HUES64 (cell line): ENCODE measurements at regions not wholly inside any gene's neighbourhood (a gene's known extent, or its start where the extent isn't known, plus 50 kb on each side); places are given as distances from the start of the nearest gene placed in this dataset.
"Not testable (repeated sequence)": the region's sequence is repeated elsewhere in the genome, so short reads cannot be mapped to it uniquely, and the experiment has no call there.

Source experiments
- H3K27ac ChIP-seq: 2 replicates; pipeline ENCODE4 v1.7.0; 2013; ENCODE audit warnings: low read depth, low read length, inconsistent platforms
- H3K27me3 ChIP-seq: 2 replicates; pipeline ENCODE4 v1.6.1; 2013; ENCODE audit warnings: mild to moderate bottlenecking, low read length; ENCODE audit not compliant: insufficient read depth
- H3K36me3 ChIP-seq: 2 replicates; pipeline ENCODE4 v1.6.1; 2013; ENCODE audit warnings: mild to moderate bottlenecking, low read length; ENCODE audit not compliant: insufficient read depth
- H3K4me1 ChIP-seq: 2 replicates; pipeline ENCODE4 v1.6.1; 2013; ENCODE audit warnings: mild to moderate bottlenecking, low read length, moderate library complexity; ENCODE audit not compliant: insufficient read depth
- H3K4me3 ChIP-seq: 2 replicates; pipeline ENCODE4 v1.5.1; 2013; ENCODE audit warnings: mild to moderate bottlenecking, low read length, moderate library complexity
- H3K9ac ChIP-seq: 2 replicates; pipeline ENCODE4 v1.6.1; 2013; ENCODE audit warnings: mild to moderate bottlenecking, low read depth, low read length
- H3K9me3 ChIP-seq: 2 replicates; pipeline ENCODE4 v1.6.1; 2013; ENCODE audit warnings: low read depth, low read length; ENCODE audit not compliant: insufficient read depth
- WGBS: fragments of 150-250, 120-280 bp; methylation state at CpG from one replicate; pipeline ENCODE4 v1.1.7; 2013; ENCODE audit warnings: missing lambda C conversion rate; 5-methylcytosine and 5-hydroxymethylcytosine counted together

DNA sequence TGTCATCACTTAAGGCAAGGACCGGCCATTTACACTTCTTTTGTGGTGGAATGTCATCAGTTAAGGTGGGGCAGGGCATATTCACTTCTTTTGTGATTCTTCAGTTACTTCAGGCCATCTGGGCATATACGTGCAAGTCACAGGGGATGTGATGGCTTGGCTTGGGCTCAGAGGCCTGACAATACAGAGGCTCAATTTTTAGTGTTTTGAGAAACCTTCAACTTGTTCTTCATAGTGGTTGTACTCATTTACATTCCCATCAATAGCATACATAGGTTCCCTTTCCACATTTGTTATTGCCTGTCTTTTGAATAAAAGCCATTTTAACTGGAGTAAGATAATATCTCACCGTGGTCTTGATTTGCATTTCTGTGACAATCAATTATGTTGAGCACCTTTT is 366.8 kb upstream of the KIF2B start:
- 27% methylated on average over 1 of the region's 3 CpGs for WGBS
- not testable (repeated sequence) for H3K36me3 ChIP-seq, H3K4me3 ChIP-seq, H3K27me3 ChIP-seq, H3K9ac ChIP-seq
- H3K4me1 ChIP-seq = peaks cover 22% of the 10 kb centered on the region
- peak overlapping the region; percentile 85; the same call in 1 of the 2 replicates for H3K27ac ChIP-seq
- peaks cover 28% of the 10 kb centered on the region for H3K9me3 ChIP-seq

DNA sequence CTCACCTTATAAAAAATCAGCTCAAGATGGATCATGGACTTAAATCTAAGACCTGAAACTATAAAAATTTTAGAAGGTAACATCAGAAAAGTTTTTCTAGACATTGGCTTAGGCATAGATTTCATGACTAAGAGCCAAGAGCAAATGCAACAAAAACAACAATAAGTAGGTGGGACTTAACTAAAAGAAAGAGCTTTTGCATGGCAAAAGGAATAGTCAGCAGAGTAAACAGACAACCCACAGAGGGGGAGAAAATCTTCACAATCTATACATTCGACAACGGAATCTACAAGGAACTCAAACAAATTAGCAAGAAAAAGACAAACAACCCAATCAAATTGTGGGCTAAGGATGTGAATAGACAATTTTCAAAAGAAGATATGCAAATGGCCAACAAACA is 368.4 kb upstream of the KIF2B start:
- peaks cover 20% of the 10 kb centered on the region for H3K9me3 ChIP-seq
- no peak overlapping the region for H3K4me3 ChIP-seq
- no peaks in the 10 kb centered on the region for H3K27me3 ChIP-seq
- H3K4me1 ChIP-seq = peaks cover 22% of the 10 kb centered on the region
- no peaks in the 10 kb centered on the region for H3K36me3 ChIP-seq
- no peak overlapping the region for H3K9ac ChIP-seq
- WGBS = no CpG with 5 or more reads among the region's 2 CpGs
- H3K27ac ChIP-seq = peak overlapping the region; percentile 85; the same call in 1 of the 2 replicates

DNA sequence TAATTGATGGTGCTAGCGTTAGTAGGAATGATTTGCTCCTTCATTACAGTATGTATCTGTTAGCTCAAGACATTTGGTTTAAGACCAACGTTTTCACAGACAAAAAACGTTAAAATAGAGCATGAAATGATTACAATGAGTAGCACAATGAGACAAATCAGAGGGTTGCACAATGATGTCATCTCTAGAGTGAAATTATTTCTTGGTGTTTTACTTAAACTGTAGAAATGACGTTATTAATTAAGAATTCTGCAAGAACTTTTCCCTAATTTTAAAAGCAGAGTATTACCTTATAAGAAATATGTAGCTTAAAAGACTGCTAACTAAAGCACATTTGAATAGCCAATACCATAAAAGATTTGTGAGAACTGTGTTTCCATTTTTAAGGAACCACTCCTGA is 373.4 kb upstream of the KIF2B start:
- no peaks in the 10 kb centered on the region for H3K27me3 ChIP-seq
- 97% methylated on average over 3 of the region's 4 CpGs for WGBS
- no peaks in the 10 kb centered on the region for H3K9me3 ChIP-seq
- H3K4me3 ChIP-seq = no peak overlapping the region
- peaks cover 8% of the 10 kb centered on the region for H3K4me1 ChIP-seq
- no peaks in the 10 kb centered on the region for H3K36me3 ChIP-seq
- H3K9ac ChIP-seq = no peak overlapping the region
- no peak overlapping the region for H3K27ac ChIP-seq

DNA sequence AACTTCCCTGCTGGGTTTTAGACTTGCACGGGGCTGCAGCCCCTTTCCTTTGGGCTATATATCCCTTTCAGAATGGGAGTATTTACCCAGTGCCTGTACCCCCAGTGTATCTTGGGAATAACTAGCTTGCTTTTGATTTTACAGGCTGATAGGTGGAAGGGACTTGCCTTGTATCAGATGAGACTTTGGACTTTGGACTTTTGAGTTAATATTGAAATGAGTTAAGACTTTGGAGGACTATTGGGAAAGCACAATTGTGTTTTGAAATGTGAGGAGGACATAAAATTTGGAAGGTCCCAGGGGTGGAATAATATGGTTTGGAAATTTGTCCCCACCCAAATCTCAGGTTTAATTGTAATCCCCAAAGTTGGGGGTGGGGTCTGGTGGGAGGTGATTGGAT is 393.8 kb upstream of the KIF2B start:
- peaks cover 23% of the 10 kb centered on the region for H3K9me3 ChIP-seq

GRCh38 chr17:53426505-53426904 is 396.2 kb upstream of the KIF2B start:
- 96% methylated on average over 3 of the region's 3 CpGs for WGBS
- Histone ChIP-seq H3K4me1 (peaks cover 17% of the 10 kb centered on the region), H3K27me3 (no peaks in the 10 kb centered on the region), H3K36me3 (no peaks in the 10 kb centered on the region; the same call in 1 of the 2 replicates), H3K27ac (no peak overlapping the region), H3K9me3 (peaks cover 23% of the 10 kb centered on the region), H3K4me3 (no peak overlapping the region), H3K9ac (no peak overlapping the region)

More for the DNA sequence above, 393.8 kb upstream of the KIF2B start:
- H3K4me1 ChIP-seq = peaks cover 17% of the 10 kb centered on the region
- H3K27me3 ChIP-seq = no peaks in the 10 kb centered on the region
- WGBS = 93% methylated on average over 1 of the region's 1 CpG
- no peak overlapping the region for H3K27ac ChIP-seq
- no peaks in the 10 kb centered on the region; the same call in 1 of the 2 replicates for H3K36me3 ChIP-seq
- no peak overlapping the region for H3K4me3 ChIP-seq
- no peak overlapping the region for H3K9ac ChIP-seq

- no peak overlapping the region for H3K9ac ChIP-seq
- no peaks in the 10 kb centered on the region for H3K27me3 ChIP-seq
- H3K27ac ChIP-seq = no peak overlapping the region
- H3K4me3 ChIP-seq = no peak overlapping the region
- H3K9me3 ChIP-seq = peaks cover 23% of the 10 kb centered on the region
- 97% methylated on average over 4 of the region's 4 CpGs for WGBS
- H3K36me3 ChIP-seq = no peaks in the 10 kb centered on the region
- H3K4me1 ChIP-seq = peaks cover 9% of the 10 kb centered on the region
Observed at GRCh38 chr17:53420035-53420641, 402.6 kb upstream of the KIF2B start.

DNA sequence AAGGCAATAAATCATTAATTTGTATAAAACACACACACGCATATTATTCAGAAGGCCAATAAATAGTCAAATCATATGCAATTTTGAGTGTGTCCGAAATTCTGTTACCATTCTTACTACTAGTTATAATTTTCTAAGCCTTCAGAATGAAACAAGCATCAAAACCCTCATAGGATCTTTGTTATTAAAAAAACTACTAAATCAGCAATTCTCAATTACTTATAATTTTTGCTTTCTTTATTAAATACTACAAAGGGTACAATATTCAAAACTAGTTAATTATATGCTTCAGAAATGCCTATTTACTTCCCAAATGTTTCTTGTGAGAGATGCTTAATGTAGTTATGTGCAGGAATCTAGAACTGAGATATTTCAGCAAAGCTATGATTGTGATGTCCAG is 413.1 kb upstream of the KIF2B start:
- H3K27ac ChIP-seq = no peak overlapping the region
- no peaks in the 10 kb centered on the region for H3K4me1 ChIP-seq
- H3K9ac ChIP-seq = no peak overlapping the region
- H3K9me3 ChIP-seq = peaks cover 26% of the 10 kb centered on the region
- WGBS = 93% methylated on average over 2 of the region's 2 CpGs
- H3K4me3 ChIP-seq = no peak overlapping the region
- H3K36me3 ChIP-seq = no peaks in the 10 kb centered on the region
- H3K27me3 ChIP-seq = no peaks in the 10 kb centered on the region

- Histone ChIP-seq H3K36me3 (no peaks in the 10 kb centered on the region), H3K4me3 (no peak overlapping the region), H3K27ac (no peak overlapping the region), H3K27me3 (no peaks in the 10 kb centered on the region), H3K9ac (no peak overlapping the region), H3K9me3 (peaks cover 38% of the 10 kb centered on the region), H3K4me1 (no peaks in the 10 kb centered on the region)
- 97% methylated on average over 4 of the region's 4 CpGs for WGBS
Observed at GRCh38 chr17:53406907-53407306, 415.8 kb upstream of the KIF2B start.

DNA sequence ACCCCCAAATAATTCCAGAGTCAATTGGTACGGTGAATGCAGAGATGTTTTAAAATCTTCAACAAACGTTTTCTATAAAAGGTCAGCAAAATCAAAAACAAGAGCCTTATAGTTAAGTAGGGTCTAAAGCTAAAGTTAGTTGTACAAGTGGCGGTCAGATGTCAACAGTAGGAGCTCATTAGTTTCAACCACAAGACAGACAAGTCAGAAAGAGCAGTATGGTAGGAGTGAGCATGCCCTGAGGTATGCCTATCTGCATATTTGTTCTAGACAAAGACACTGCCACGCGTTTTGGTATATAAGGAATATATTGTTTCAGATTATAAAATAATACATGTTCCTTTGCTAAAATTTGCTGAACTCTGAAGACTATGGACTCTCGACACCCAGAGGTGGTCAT is 431.5 kb upstream of the KIF2B start:
- Histone ChIP-seq H3K27me3 (no peaks in the 10 kb centered on the region), H3K27ac (no peak overlapping the region), H3K36me3 (no peaks in the 10 kb centered on the region), H3K9me3 (no peaks in the 10 kb centered on the region), H3K9ac (no peak overlapping the region), H3K4me3 (no peak overlapping the region), H3K4me1 (no peaks in the 10 kb centered on the region)
- WGBS = 100% methylated on average over 1 of the region's 6 CpGs

GRCh38 chr17:53390575-53390974 is 432.2 kb upstream of the KIF2B start:
- Histone ChIP-seq H3K27me3 (no peaks in the 10 kb centered on the region), H3K36me3 (no peaks in the 10 kb centered on the region), H3K9me3 (no peaks in the 10 kb centered on the region), H3K27ac (no peak overlapping the region), H3K4me3 (no peak overlapping the region), H3K9ac (no peak overlapping the region), H3K4me1 (no peaks in the 10 kb centered on the region)
- WGBS = 83% methylated on average over 2 of the region's 2 CpGs

- Histone ChIP-seq H3K27me3 (no peaks in the 10 kb centered on the region), H3K4me3 (no peak overlapping the region), H3K4me1 (no peaks in the 10 kb centered on the region; the same call in 1 of the 2 replicates), H3K36me3 (no peaks in the 10 kb centered on the region), H3K27ac (no peak overlapping the region), H3K9me3 (no peaks in the 10 kb centered on the region), H3K9ac (no peak overlapping the region)
- 70% methylated on average over 2 of the region's 3 CpGs for WGBS
Observed at GRCh38 chr17:53387745-53388144, 435.0 kb upstream of the KIF2B start.

- 92% methylated on average over 3 of the region's 3 CpGs for WGBS
- no peaks in the 10 kb centered on the region for H3K9me3 ChIP-seq
Observed at GRCh38 chr17:53353919-53354351, 468.8 kb upstream of the KIF2B start.

More at GRCh38 chr17:53353919-53354351, 468.8 kb upstream of the KIF2B start:
- no peaks in the 10 kb centered on the region for H3K27me3 ChIP-seq
- H3K9ac ChIP-seq = no peak overlapping the region
- H3K4me1 ChIP-seq = peaks cover 7% of the 10 kb centered on the region
- H3K4me3 ChIP-seq = no peak overlapping the region
- no peaks in the 10 kb centered on the region for H3K36me3 ChIP-seq
- H3K27ac ChIP-seq = no peak overlapping the region
